Stimulated activated CD4-positive, alpha-beta T cell treated with anti-CD3 and anti-CD28 coated beads, Interleukin-4, amount 100 ng/mL, for 48 hours (primary cell): ENCODE measurements at regions not wholly inside any gene's neighbourhood (a gene's known extent, or its start where the extent isn't known, plus 50 kb on each side); places are given as distances from the start of the nearest gene placed in this dataset.

Source experiments
- DNase-seq, 2 donors: peaks; one replicate each; pipeline ENCODE4 v3.0.0-alpha.2; 2020; ENCODE audit warnings: low read depth in 2 of 2

DNA sequence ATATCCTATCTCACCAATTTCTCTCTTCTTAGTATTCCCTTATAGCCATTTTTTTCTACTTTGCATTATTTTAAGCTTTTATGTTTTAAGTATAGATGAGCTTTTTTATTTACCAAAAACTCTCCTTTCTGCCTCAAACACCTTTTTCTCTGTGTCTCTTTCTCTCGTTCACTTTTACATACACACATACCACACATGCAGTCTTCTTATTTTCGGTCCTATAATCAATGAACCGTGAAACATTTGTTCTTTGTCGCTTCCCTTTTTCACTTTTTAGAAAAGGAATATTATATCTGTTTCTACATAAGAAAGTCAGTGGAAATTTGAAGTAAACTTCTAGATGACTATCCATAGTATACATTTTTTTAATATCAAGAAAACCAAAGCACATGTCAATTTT lies 183.2 kb downstream of the MRPL39 start:
- DNase-seq, result no peak

DNA sequence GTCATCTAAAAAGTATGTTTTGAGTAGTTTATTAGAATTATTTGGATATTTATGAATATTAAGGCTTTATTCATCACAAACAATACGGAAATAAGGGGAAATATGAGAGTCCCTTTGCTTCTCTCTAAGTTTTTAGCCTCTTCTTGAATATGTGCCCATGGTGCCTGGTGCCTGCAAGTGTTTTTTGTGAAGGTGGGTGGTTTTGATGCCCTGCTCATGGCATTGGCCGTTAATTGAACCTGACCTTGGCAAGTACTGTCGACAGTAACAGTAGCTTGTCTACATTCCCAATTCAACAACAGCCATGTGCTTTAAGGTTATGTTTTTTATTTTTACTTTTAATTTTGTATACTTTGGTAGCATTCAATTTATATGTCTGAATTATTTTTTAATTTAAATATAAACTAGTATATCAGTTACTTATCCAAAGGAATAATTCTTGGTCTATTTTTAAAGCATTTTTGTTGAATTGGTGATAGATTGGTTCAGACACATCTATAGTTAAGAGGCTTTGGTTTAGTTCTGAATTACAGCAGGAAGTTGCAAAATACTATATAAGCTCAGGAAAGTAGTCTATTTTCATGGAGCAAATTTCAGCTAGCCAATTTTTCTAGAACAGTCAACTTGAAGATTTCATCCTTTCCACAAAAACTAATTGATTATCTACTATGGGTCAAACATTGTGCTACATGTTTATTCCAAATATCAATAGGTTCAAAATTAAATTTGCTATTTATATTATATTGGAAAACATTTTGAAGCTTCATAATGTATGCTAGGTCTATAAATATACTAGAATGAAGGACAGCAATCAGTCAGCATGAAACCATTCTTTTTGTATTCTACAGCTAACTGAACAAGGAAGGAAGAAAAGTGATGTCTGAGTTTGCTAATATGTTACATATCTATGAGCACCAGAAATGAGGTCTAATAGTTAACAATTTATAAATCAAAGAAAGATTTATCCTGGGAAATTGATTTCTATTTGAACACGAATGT lies 184.4 kb downstream of the MRPL39 start:
- DNase-seq, result no peak

DNA sequence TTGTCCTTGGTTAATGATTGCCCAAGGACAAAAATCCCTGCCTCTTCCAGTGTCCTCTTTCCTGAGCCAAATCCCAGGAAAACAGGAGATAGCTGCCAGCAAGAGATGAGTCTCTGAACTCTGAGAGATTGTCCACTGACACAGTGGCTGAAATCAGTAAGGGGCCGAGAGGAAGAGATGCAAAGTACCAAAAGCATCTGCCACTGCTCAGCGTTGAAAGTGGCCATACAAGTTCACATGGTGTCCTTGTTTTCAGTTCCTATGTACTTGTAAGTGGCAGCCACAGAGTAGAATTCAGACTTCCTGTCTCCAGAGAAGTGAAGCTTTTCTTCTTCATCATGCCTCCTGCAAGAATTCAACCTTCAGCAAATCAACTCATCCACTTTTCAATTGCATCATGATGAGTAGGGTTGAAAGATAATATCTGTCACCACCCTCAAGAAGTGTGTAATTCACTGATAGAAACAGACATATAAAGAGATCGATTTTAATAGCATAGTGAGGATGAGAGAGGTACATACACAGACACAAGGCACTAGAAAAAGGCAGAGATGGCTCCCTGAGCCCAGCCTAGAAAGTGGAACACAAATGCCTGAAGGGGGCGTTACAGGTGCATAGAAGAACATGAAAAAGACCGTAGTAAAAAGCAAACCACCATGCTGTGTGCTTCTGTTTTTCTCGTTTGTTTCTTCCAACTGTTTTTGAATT lies 185.8 kb downstream of the MRPL39 start:
- peak; percentile 39 to 66 for DNase-seq

DNA sequence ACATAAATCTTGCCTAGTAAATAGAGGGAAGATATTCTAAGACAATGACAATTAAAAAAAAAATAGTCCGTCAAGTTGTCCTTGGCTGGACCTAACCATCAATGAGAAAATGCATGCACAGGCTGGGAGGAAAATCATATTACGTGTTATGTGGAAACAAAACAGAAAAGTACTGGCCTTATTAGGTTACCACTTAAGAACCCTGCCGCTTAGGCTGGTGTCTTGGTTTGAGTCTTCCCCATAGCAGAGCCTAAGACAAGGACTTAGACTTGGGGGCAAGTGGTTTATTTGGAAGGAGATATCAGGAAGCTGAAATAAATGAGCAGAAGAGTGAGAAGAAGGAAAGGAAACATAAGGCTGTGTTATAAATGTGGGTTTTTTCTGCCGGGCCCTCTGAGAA lies 186.4 kb downstream of the MRPL39 start:
- no peak for DNase-seq

DNA sequence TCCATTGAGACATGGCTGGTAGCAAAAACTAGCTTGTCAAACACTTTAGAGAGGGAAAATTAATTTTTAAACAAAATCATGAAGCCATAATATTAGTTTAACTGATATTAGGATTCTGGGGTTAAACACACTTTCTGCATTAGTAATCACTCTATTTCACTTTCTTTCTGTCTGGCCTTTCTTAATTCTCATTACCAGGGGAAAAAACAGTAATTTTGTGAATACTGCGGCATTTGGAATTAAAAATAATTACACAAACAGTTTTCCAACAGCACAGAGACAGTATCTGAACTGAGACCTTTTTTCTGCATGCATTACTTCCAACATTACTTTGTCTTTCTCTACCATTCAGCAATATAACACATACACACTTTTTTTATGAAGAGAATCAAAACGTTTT lies 190.6 kb downstream of the MRPL39 start:
- DNase-seq, result no peak

DNA sequence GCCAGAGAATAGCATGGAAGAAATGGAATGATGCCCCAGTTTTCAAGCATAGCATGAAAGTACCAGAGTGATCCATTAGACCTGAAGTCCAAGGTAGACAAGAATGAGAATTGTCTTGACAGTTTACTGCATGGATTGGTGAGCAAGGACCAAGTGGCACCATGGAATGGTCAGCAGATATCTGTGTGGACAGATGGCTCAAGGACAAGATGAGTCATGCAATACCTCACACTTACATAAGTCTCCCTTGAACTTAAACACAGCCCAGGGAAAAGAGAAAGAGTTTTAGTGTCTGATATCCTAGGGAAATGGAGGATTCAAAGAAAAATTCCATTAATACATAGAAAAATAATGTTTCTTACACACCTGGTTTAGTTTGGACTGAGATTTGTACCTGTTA lies 195.2 kb downstream of the MRPL39 start:
- no peak for DNase-seq

DNA sequence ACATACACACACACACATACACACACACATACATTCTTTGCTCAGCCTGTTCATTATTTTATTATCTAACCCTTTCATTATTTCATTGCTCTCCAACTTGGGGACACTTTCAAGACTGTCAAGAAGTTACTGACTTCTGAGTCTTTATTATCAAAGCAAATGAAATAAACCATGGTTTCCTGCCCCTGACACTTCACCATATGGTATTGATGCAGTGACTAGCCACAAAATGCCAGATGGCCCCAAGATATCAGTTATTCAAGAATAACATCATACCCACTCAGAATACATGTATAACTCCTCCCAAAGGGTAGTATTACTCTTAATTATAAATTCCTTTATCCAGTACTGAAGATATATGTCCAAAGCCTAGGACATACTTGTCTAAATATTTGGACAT lies 197.3 kb downstream of the MRPL39 start:
- DNase-seq, result no peak

DNA sequence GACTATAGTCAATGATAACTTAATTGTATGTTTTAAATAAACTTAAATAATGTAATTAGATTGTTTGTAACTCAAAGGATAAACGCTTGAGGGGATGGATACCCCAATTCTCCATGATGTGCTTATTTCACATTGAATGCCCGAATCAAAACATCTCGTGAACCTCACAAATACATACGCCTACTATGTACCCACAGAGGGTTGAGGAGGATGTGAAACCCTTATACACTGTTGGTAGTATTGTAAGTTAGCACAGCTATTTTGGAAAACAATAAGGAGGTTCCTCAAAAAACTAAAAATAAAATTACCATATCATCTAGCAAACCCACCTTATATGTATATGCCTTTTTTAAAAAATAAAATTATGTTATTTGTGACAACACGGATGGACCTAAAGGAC lies 198.6 kb downstream of the MRPL39 start:
- DNase-seq, result no peak

DNA sequence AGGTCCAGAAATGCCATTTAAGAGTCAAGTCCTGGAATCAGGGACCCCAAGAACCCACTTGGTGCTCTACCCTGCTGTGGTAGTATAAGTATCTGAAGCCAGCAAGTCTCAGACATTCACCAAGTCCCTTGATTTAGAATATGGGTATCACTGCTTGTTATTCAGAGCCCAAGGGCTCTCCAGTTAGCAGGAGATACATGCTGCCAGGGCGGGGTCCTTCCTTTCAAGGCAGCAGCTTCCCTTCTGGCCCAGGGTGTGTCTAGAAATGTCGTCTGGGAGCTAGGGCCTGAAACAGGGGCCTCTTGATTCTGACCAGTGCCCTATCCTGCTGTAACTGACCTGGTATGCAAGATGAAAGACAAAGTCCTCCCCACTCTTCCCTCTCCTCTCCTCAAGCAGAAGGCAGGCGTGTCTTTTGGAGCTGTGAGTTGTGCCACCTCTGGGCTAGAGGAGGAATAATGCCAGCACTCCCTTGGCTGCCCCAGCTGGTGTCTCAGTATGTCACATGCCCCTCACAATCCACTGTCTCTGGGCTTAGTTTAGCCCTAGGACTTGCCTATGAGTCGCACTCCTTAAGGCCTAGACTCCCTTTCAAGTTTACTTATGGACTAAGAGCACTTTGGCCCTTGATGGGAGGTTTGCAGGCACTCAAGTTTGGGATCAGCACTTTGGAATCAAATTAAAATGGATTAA lies 200.2 kb downstream of the MRPL39 start:
- DNase-seq, result no peak

DNA sequence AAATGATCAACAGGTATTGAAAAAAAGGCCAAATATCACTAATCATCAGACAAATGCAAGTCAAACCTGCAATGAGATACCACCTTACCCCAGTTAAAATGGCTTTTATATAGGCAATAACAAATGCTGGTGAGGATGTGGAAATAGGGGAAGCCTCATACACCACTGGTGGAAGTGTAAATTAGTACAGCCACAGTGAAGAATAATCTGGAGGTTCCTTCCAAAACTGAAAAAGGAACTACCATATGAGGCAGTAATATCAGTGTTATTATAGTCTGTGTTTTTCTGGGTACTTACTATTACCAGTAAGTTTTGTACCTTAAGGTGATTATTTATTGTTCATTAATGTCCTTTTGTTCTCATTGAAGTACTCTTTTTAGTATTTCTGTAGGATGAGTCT lies 201.3 kb downstream of the MRPL39 start:
- DNase-seq, result no peak

DNA sequence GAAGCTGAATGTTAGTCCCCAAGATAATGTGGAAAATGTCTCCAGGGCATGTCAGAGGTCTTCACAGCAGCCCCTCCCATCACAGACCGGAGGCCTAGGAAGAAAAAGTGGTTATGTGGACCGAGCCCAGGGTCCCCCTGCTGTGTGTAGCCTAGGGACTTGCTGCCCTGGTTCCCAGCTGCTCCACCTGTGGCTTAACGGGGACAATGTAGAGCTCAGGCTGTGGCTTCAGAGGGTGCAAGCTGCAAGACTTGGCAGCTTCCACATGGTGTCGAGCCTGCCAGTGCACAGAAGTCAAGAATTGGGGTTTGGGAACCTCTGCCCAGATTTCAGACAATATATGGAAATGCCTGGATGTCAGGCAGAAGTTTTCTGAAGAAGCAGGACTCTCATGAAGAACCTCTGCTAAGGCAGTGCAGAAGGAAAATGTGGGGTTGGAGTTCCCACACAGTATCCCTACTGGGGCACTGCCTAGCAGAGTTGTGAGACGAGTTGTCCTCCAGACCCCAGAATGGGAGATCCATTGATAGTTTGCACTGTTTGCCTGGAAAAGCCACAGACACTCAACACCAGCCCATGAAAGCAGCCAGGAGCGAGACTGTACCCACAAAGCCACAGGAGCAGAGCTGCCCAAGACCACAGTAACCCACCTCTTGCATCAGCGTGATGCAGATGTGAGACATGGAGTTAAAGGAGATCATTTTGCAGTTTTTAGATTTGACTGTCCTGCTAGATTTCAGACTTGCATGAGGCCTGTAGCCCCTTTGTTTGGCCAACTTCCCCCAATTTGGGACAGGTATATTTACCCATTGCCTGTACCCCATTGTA lies 204.9 kb downstream of the MRPL39 start:
- DNase-seq, result no peak

DNA sequence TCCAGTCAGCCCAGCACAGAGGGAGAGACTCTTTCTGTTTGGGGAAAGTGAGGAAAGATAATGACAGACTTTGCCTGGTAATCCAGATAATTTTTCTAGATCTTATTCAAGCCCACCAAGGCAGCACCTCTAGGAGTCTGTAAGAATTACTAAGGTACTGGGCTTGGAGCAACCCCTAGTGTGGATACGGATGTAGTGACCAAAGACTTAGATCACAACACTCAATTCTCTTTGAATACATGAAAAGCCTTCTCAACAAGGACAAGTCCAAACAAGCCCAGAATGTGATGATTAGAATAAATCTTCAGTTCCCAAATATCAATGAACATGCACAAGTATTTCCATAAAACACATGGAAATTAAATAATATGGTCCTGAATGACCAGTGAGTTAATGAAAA lies 206.9 kb downstream of the MRPL39 start:
- no peak for DNase-seq

DNA sequence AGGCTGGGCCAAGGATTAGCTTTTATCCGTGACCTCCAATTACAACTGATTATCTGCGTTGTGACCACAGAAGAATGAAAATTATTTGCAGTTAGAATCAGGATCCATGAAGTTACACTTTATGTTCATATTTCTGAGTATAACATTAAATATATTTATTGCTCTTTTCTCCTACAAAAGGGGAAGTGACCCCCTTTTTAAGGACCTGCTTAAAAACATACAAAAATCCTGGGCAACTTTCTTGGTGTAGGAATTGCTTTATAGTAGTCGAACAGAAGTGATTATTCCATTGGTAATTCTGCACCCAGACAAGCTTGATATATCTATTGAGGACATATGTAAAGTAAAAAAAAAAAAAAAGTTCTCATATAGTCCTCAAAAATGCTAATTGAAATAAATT lies 208.7 kb downstream of the MRPL39 start:
- no peak for DNase-seq

DNA sequence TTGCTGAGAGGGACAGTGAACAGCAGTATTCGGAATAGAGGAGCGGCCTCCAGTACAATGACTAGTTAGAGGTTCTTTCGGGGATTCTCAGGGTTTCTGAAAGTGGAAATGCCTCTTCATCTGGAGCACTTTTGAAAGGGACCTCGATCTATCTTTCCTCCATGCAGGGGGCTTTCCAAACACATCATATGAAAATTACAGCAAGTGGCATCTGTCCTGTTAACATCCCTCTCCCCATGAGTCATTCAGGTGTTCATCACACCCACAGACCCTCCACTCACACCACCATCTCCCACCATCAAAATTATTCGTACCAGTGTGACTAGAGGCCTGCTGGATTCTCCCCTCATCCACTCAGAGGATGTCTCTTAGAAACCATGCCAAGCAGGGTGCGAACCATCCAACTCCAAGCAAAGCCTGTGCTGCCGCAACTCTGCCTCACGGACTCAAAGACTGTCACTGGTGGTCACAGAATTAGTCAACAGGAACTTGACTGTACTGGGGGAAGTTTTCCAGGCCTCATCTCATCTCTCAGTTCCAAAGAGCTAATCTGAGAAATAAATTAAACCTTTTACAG lies 211.1 kb downstream of the MRPL39 start:
- peak; percentile 58 to 80 for DNase-seq

DNA sequence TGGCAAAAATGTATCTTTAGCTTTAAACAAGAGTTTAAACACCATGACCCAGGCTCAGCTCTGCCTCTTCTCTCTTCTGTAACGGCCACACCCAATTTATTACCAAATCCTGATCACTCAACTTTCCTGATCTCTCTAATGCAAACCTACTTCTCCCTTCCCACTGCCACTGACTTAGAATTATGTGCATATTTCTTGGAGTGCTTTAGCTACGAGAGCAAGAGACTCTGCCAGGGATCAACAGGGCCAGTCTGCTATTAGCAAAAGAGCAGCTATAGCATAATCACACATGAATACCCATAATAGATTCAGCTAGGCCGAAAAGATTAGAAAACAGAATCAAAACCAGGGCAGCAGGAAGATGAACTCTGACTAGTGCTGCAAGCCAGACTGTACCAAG lies 215.5 kb downstream of the MRPL39 start:
- DNase-seq, result no peak

DNA sequence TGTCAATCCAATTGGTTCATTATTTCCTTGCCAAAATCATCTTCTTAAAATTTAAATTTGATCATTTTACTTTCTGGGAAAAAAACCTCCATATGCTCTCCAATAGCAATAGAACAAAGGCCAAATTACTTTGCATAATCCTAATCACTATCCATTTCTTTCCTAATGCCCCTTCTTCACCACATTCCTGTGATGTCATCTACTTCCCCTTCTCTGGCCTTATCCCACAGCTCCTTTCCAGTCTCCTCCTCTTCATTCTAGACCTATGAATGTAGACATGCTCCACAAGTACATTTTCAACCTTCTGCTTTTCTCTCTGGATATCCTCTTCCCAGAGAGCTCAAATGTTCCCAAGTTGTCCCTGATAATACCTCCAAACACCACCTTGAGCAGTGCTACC lies 216.6 kb downstream of the MRPL39 start:
- DNase-seq, result no peak

DNA sequence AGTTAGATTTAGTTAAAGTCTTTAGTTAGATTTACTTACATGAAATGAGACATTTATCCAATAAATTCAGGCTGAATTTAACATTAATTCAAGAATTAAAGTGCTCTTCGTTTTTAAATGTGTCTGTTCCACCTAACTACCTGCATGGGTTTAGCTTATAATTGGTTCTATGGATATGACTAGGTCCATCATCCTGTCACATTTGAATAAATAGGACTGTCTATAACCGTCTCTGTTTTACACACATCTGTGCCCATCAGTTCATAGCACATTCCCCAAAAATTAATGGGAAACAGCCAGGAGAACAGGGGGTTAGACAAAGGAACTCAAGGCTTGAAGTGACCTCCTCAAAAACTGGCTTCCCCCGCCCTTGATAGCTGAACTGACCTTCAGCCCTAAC lies 219.6 kb downstream of the MRPL39 start:
- DNase-seq, result no peak

DNA sequence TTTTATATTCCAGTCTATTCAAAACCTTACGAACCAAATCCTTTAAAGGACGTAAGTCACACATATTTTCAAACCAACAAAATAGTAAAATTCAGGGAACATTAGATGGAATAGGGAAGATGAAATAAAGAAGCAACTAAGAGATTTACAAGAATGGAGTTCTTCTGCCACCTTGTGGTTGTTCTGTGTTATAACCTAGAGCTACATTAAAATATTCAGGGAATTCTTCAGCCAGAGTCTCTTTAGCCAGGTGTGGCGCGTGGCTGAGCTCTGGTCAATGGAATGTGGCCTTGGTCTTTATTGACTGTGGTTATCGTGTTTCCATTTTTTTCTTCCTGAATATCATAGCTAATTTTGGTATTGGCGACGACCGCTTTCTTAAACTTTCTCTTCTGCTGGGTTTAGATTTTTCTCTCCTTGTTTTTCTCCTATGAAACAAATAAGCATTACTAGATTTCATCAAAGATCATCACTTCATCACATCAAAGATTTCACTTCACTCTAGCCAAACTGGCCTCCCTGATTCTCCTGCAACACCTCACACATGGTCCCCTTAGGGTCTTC lies 221.3 kb downstream of the MRPL39 start:
- no peak for DNase-seq

DNA sequence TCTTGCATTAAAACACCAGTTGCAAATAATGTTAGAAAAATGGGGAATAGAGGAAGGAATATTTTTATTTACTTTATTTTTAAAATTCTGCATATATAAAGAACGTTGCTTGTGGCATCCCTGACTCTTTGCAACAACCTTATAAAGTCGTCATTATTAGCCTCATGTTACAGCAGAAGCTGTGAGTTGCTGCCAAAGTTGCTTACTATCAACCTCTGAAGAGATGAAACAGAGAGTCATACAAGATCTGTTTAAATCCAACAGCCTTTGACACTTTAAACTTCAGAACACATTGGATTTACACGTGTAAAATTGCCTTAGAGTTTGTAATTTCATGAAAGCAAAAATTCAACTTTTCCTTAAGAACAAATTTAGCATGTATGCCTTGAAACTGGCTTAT lies 221.9 kb downstream of the MRPL39 start:
- DNase-seq, result no peak

DNA sequence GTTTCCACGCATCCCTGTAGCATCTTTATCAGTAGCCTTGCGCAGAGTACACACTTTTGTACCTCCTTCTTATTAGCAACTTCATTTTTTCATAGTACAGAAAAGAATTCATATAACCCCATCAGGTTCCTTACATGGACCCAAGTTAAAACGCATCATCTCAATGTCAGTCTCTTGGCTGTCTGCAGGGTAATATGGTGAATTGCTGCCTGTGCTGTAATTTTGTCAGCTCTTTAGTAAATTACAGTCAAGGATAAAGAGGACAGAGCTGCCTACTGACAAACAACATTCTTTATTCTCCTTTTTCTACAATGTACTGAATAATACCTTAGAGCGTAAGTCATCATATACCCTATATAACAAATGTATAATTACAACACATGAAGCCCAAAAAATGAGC lies 222.5 kb downstream of the MRPL39 start:
- DNase-seq, result no peak

DNA sequence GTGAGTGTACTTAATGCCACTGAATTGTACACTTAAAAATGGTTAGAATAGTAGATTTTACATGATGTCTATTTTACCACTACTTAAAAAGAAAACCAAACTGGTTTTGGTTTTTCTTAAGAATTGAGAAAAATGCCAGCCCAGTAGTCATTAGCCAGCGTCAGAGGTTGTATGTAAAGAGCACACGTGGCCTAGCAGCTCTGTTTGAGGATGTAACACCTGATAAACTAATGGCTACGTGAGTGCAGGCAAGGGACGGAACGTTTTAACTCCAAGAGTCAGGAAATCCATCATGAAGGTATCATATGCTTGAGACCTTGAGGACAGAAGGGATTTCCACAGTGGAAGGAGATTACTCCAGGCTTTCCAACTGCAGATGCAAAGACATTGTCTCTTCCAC lies 223.7 kb downstream of the MRPL39 start:
- DNase-seq, result no peak
